ENCODE measurements at regions not wholly inside any gene's neighbourhood (a gene's known extent, or its start where the extent isn't known, plus 50 kb on each side); places are given as distances from the start of the nearest gene placed in this dataset.
A peak's percentile ranks its signal among the peaks of the same experiment; 100 is the strongest.

- DNase-seq = no peak
Observed at GRCh38 chr6:122307577-122307976, 91.9 kb upstream of the HSF2 start.

GRCh38 chr6:122308074-122308473 lies 91.4 kb upstream of the HSF2 start:
- no peak for DNase-seq

- DNase-seq = no peak
Observed at GRCh38 chr6:122315842-122316241, 83.6 kb upstream of the HSF2 start.

GRCh38 chr6:122322824-122323223 lies 76.6 kb upstream of the HSF2 start:
- peak; percentile 9 for DNase-seq

GRCh38 chr6:122323361-122323760 lies 76.1 kb upstream of the HSF2 start:
- DNase-seq = no peak

GRCh38 chr6:122330315-122330714 lies 69.1 kb upstream of the HSF2 start:
- no peak for DNase-seq

GRCh38 chr6:122337645-122338044 lies 61.8 kb upstream of the HSF2 start:
- no peak for DNase-seq

GRCh38 chr6:122339661-122340060 lies 59.8 kb upstream of the HSF2 start:
- DNase-seq = no peak

- DNase-seq = no peak
Observed at GRCh38 chr6:122347280-122347679, 52.2 kb upstream of the HSF2 start.

- DNase-seq = no peak
Observed at GRCh38 chr6:122347751-122348150, 51.7 kb upstream of the HSF2 start.
